Suppressor macrophage treated with lipopolysaccharide for 4 hours (primary cell): ENCODE measurements at regions not wholly inside any gene's neighbourhood (a gene's known extent, or its start where the extent isn't known, plus 50 kb on each side); places are given as distances from the start of the nearest gene placed in this dataset.

ENCODE experiments used
- DNase-seq: peaks from one replicate; pipeline ENCODE4 v3.0.0-alpha.2; 2020

DNA sequence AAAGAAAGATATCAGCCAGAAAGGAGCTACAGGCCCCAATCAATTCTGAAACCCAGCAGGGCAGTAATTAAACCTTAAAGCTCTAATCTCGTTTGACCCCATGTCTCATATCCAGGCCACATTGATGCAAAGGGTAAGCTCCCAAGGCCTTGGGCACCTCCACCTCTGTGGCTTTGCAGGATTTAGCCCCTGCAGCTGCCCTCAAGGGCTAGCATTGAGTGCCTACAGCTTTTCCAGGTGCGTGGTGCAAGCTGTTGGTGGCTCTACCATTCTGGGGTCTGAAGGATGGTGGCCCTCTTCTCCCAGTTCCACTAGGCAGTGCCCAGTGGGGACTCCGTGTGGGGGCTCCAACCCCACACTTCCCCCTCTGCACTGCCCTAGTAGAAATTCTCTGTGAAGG is 429.9 kb downstream of the NPHP4 start:
- no peak for DNase-seq

DNA sequence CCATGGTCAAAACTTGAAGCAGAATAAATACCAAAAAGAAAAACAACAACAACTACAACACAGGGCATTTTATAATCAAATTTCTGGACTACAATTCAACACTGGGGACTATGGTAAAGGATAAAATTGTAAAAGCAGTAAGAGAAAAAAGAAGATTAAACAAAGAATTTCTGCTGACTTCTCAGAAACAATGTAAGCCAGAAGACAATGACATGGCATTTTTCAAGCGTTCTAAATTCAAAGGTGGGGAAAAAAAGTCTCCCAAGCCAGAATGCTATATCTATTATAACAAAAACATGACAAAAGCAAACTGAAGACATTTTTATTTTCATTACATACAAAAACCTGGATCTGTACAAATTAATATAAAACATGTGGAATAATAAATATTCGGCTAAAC is 433.1 kb downstream of the NPHP4 start:
- DNase-seq, result no peak

DNA sequence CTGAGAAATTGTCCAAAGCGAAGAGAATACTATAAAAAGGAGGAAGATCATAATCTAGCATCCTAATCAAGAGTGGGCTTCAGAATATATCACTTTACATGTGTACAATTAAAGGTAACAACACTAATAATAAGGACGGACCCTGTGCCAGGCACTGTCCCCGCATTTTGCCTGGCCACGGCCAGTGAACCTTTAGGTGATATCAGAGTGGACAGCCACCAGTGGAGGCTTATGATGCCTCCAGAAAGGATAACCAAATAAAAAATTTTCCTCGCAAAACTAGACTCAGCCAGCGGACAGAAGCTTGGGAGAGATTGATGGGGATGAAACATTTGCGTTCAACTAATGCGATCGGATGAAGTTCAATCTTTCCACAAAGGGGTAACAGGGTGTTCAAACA is 436.4 kb downstream of the NPHP4 start:
- no peak for DNase-seq

DNA sequence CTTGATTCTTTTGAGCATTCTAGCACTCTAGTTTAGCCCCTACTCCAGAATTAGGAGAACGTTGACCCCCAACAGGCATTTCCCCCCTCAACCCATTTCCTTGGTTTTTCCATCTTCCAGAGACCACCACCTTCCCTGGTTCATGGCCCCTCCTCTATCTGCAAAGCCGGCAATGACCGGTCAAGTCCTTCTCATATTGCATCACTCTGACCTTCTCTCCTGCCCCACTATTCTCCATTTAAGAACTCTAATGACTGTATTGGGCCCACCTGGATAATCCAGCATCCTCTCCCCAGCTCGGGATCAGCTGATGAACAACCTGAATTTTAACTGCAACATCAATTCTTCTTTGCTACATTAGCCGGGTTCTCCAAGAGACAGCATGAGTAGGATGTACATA is 437.4 kb downstream of the NPHP4 start:
- no peak for DNase-seq

DNA sequence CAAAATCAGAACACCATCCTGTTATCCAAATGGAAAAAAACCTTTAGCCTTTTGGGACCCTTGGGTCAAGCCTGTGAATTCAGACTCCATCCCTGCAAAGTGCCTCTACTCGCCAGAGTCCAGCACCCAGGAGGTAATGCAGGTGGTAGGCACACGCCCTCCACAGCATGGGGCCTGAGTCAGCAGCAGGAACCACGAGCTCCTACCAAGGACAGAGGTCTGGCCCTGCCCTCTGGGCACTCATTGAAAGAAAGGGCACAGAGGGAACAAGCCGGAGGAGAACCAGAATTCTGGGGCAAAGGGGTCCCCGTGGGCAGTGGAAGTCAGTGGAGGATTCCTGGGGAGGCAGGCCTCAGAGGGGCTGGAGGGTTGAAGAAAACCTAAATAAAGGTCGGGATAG is 438.1 kb downstream of the NPHP4 start:
- DNase-seq, result no peak

DNA sequence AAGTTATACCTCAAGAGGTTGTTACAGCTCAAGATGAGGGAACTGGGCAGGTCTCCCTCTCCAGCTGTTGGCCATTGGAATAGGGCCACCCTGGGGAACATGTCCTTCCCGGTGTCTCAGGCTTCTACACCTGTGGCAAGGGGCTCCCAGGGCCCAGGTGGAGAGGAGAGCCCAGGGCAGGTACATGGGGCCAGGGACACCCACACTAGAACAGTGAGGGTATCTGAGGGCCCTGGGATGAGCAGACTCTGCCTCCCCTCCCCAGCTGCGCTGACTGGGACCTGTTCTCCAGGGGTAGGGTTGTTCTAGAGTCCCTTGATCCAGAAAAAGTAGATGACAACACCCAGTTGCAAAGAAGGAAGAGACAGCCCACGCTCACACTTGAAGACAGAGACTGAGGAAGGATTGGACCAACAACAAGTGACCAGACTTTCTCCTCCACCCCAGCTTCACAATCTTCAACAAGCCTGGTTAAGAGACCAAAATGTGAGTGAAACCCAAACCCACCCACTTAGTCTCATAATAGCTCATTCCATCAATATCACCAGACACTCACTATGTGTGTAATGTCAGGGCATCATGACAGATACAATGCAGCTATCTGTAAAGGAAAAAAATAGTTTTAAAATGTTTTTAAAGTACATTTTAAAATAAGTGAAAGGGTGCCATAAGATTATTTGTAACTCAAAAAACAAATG is 439.3 kb downstream of the NPHP4 start:
- DNase-seq, result no peak

DNA sequence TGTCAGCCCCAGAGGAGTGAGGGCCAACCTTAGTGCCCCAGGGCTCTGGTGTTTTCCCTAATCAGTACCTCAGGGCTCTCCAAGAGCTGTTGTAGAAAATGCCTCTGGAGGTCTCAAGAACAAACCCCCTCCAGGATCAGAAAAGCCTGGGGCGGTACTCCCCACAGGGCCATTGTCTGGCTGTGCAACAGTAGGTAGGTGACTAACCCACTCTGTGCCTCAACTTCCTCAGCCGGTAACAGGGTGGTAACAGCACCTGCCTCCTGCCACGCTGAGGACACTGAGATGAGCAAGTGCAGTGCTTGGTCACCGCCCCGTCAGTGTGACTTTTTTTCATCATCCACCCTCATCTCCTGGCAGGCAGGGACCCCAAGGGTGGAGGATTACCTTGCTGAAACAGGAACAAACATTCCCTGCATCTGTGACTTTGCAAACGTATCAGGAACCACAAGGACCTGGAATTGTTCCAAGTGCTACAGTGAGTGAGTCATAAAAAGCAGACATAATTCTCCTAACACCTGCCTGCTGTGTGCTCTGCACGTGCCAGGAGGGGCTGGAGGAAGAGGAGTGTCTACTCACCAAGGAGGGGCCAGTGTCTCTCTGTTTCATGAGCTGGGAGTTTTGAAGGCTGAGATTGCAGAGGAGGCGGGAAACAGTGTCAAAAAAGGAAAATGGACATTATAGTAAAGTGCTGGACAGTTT is 440.8 kb downstream of the NPHP4 start:
- DNase-seq, result no peak

DNA sequence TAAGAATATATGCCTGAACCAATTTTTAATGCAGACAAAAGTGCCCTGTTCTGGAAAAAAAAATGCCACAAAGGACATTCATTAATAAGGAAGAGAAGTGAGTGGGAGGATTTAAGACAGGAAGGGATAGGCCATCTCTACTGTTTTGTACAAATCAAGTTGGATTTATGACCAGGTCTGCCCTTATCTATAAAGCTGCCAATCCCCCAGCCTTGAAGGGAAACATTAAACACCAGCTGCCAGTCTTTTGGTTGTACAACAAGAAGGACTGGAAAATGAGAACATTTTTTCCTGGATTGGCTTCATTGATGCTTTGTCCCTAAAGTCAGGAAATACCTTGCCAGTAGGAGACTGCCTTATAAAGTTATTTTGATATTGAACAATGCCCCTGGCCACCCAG is 444.0 kb downstream of the NPHP4 start:
- no peak for DNase-seq

DNA sequence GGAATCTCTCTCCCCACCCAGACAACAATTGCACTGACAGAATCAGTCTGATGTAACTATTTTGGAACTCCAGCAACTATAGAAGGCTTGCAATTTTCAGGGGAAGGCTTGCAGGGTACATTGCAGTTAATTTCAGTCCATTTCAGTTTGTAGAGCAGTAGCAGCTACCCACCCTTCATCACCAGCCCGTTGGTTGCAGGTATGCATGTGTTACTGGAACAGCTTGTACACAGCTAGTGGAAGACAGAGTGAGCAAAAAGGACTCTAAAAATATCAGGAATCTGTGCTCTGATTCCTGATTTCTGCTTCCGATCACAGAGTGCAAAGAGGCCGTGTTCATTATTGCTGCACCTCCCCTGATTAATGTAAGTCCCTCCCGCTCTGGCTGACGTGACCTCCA is 449.0 kb downstream of the NPHP4 start:
- DNase-seq, result no peak

DNA sequence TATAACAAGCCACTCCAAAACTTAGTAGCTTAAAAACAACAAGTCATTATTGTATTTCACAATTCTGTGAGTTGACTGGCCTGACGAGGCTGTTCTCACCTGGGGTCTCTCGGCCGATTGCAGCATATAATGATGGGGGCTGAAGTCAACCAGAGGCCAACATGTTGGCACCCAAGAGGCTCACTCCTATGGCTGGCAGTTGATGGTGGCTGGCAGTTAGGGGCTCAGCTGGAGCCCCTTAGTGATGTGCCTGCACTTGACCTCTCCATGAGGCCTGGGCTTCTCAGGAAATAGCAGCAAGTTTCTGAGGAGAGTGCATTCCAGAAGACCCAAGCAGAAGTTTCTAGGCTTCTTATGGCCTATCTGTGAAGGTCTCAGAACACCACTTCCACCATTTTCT is 459.4 kb downstream of the NPHP4 start:
- DNase-seq, result no peak

DNA sequence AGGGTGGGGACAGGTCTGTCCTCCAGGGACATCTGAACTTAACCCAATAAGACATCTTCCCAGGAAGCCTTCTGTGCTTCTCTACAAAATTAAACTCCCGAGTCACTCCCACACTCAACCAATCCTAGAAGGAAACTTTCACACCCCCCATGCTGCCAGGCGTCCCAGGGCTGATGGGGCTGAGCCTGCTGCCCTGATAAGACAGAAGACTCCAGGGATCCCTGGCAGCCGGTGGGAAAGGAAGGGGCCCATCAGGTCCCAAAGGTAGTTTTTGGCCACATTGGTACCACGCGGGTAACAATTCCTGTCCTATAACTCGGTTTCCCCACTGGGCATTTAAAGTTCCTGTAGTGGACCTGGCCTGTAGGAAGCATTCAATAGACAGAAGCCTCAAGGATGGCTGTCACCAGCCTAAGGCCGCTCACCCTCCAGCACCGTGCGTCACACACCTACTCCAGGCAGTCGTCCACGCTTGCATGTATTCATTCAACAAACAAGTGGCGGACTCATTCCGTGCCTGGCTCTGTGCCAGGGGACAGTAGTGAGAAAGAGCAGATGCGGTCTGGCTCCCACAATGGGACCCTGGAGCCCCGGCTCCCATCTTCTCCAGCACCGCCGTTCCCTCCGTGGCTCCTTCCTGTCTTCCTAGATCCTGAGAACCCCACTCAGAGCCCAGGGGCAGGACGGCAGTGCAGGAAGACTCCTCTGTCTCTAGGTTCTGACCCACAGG is 465.2 kb downstream of the NPHP4 start:
- DNase-seq, result no peak

DNA sequence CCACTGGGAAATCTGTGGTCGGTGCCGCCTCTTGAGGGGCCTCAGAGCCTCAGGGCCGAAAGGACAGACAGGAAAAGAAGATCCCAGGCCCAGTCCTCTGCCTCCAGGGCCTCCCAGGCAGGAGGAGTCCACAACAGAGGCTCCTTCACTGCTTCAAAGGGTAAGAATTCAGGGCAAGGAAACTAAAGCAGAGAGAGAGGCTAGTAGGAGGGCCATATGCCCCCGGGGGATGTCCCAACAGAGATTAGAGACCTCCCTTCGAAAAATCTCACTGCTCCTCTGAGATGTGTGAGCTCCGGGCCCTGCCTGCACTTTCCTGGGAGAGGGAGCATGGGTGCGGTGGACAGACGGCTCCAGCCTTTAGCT is 465.9 kb downstream of the NPHP4 start:
- no peak for DNase-seq

DNA sequence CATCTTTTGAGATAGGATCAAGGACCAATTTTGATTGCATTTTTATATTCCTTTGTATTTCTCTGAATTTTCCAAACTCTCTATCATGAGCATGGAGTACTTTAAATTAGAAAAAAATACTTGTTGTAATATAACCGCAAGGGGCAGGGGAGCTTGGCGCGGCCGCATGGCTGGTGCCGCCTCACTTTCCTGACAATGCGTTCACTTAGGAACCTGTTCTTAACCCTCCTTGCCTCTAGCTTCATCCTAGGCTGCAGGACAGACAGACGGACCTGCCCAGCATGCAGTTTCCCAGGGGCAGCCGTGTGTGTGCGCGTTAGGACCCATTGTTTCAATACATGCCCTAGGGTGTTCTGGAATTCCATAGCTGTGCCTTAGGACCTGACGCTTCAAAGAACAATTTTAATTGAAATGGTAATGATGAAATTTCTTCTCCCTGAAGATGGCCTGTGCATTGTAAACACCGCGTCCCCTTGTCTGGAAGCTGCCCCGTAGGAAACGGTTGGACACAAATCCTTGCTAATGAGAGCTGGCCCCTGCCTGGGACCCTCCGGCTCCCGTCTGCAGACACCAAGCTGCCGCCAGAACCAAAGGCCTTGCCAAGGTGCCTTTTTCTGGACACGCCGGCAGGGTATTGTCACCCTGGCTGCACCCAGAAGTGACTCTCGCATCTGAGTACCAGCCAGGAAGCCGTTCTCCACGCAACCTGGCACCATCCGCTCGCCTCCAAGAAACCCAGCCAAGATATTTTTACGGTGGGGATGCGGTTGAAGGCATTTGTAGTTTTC is 466.4 kb downstream of the NPHP4 start:
- DNase-seq, result no peak

DNA sequence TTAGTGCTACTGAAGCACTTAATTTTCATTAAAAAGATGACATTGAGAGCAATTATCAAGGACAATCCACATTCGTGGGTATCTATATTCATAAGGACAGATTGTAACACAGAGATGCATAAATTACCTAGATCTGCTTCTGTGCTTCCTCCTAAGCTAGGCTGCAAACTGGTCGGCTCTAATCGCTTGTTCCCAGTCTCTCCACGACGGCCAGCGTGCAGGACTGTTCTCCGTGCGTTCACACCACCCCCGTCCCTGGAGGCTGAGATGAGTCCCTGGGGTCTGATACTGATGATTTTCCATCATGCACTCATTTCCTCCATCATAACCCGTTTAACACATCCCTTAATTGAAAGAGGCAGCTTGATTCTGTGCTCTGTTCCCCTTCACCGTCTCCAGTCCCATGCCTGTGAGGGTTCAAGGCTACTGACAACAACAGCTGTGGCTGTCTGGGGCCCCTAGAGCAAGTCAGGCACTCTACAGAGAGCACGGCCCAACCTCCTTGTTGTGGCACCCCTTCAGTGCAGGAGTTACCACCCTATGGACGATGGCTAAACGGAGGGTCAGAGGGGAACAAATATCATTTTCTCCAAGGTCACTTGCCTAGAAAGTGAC is 469.6 kb downstream of the NPHP4 start:
- no peak for DNase-seq

DNA sequence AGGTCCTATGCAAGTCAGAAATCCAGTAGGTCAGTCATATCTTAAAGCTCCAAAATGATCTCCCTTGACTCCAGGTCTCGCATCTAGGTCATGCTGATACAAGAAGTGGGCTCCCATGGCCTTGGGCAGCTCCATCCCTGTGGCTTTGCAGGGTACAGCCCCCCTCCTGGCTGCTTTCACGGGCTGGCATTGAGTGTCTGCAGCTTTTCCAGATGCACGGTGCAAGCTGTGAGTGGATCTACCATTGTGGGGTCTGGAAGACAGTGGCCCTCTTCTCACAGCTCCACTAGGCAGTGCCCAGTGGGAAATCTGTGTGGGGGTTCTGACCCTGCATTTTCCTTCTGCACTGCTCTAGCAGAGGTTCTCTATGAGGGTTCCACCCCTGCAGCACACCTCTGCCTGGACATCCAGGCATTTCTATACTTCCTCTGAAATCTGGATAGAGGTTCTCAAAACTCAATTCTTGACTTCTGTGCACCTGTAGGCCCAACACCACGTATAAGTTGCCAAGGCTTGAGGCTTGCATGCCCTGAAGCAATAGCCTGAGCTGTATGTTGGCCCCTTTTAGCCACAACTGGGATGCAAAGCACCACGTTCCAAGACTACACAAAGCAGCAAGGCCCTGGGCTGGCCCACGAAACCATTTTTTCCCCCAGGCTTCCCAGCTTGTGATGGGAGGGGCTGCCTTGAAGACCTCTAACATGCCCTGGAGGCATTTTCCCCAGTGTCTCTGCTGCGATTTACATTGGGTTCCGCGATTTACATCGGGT is 472.7 kb downstream of the NPHP4 start:
- no peak for DNase-seq

DNA sequence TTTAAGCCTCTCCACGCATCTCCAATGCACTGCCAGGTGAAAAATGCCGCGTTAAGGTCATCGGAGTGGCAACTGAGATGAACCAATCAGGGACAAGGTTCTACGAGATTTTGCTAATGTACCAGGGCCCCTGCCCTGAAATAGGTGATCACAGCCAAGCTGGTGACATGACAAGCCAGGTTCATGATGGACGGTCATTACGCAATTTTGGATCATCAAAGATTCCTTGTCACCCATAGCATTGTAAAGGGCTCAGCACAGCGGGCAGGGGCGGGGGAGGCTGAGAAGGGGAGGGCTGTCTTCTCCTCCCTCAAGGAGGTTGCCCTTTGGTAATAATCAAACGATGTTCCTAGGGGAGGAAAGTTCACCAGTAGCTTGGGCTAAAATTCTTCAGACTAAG is 475.5 kb downstream of the NPHP4 start:
- no peak for DNase-seq

DNA sequence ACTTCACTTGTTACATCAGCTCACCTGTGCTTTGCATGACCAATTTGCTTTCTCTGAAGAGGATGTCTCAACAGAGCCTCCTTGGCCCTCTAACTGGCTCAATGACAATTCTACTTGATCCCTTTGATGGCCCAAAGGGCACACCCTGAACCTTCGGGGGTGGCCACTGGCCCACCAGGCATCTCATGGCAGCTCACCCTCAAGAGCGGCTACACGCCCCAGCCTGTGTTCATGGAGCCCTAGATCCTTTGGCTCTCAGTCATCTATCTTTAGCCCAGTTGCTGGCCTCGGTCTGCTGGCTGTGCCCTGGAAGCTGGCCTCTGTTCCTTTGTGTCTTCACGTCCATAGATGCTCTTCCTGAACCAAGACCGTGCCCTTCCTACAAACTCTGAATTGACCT is 476.7 kb downstream of the NPHP4 start:
- no peak for DNase-seq

DNA sequence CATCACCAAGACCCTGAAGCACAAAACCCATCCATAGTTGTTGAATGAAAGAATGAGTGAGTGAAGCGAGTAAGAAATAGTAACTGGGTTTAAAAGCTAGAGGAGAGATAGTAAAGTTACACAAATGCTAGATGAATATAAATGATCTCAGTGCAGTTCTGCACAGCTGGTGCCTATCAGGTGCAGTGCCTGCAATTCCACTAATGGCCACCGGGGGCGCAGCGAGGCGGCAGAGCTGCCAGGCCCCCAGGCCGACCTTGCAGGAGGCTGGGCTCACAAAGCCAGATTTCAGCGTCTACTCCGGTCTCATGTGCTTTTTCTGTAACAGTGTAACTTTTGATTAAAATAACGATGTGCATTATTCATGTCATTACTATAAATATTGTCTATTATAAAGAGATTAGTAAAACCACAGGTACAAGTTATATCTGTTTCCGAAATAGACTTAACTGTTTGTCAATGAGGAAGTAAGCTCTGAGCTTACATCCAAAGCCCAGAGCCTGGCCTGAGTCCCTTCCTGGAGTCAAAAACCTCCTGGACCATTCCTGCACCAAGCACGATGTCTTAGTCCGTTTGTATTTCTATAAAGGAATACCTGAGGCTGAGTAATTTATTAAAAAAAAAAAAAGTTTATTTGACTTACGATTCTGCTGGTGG is 477.6 kb downstream of the NPHP4 start:
- peak; percentile 70 for DNase-seq

DNA sequence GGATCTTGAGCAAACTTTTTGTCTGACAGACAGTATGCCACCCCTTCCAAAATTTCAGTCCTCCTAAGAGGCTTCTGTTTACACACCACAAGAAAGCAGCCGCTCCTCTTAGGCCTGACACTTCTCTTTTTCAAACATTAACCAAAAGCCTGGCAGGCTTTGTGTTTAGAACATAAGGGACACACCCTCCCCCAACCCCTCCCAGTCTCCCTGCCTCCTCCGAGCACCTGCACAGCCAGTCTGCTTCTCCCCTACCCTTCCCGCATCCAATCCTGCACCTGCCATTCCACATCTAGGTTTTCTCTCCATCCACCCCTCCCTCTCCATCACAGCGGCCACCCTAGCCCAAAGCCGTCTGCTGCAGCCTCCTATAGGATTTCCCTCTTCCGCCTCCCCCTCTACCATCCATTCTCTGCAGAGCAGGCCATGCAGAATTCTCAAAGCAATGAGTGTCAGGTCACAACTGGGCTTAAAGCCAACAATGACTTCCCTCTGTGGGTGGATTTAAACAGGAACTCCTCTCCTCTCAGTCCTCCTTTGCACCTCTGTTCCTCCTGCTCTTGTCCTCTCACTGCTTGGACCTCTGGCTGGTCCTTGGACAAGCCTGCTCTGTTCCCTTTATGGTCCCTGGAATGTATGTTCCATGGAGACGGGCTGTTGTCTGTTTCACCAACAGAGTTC is 478.2 kb downstream of the NPHP4 start:
- peak; percentile 2 for DNase-seq

DNA sequence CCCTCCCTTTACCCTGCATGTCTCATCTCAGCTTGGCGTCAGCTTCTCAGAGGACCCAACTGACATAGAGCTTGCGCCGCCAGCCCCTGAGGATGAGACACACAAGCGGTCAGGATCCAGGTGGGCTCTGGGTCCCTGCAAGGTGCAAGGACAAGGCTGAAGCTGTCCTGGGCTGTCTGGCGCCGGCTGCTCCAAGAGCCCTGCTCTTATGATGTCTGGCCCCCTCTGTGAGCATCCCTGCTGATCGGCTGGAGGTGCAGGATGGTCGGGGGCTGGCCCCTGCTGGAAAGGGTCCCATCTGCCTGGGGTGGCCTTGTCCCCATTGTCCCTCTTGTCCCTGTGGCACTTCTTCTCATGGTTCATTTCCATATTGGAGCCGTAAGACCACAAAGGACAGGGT is 479.0 kb downstream of the NPHP4 start:
- no peak for DNase-seq
